Stimulated activated CD4-positive, alpha-beta T cell treated with anti-CD3 and anti-CD28 coated beads, TNF-alpha, amount 100 ng/mL, for 48 hours (primary cell): ENCODE measurements at regions not wholly inside any gene's neighbourhood (a gene's known extent, or its start where the extent isn't known, plus 50 kb on each side); places are given as distances from the start of the nearest gene placed in this dataset.

Experiments used
- DNase-seq, 3 donors: peaks; one replicate each; pipeline ENCODE4 v3.0.0-alpha.2; 2020; ENCODE audit warnings: low read depth in 3 of 3

DNA sequence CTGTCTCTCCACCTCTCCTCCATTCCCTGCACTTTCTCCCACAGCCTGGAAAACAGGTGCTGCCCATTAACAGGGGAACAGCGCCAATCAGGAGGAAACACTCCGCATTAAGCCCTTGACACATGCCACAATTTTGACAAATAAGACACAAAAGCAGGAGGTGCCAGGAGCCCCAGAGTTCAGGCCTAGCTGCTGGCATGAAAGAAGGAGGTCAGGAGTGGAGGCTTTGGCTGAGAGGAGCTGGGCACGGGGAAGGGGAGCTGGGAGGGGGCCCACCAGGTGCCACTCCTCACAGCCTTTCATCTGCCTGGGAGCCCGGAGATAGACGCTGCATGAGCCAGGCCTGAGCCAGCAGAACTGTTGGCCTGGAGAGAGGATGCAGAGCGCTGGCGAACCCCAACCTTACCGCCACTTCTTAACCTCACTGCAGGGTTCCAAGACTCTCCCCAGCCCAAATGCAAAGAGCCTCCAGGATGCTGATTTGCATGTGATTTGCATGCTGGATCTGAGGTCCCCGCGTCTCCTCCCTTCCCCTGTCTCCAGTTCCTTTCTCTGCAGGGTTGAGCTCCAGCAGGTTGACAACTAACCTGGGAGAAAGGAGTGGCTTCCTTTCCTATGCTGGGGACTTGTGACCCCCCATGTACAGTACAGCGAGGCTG, 139.8 kb upstream of the SDK2 start:
- DNase-seq, result no peak

DNA sequence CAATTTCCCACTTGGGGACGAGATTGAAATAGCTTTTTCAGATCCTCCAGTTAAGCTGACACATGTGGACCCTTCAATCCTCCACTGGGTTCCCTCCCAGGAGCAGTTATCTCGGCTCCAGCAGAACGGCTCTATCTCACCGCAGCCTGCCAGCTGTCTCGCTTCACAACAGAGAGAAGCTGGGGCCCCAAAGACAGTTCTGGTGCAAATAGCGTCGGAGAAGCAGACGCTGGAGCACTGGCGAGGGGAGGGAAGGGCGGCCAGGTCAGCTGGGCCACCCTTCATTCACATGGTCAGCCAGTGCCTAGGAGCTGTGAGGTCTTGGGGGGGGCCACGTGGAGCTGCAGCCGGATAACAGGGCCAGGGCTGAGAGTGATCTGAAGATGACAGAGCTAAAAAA, 141.3 kb upstream of the SDK2 start:
- DNase-seq, result no peak

DNA sequence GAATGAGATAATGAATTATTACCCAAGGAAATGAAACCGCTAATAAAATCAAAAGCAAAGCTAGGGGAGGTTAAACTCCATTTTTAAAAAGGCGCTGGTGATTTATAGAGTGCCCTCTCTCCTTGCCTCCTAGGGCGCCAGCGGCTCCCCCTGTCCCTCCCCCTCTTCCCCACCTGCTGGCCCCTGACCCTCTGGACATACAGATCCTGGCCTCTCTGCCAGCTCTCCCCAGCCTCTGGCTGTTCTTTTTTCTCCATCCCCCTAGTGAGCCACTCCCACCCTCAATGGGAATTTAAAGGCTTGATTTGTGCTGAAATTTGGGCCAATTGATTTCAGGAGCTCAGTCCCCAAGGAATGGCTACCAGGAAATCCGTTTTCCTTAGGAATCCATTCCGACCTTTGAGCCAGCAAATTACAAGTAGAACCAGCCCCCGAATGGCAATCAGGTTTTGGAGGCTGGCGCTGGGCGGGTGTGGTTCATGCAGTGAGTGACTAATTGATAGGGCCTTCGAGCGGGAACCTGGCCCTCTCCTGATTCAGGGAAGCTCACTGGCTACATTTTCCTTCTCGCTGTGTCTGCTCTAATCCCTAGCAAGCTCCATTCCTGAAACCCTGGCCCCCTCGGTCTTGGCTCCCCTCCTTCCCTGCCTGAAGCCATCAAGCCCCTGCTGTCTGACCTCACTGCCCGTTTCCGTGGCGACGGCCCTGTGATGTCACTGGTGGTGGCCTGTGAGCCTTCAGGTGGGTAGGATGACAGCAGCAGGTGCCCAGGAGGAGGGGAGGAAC, 141.9 kb upstream of the SDK2 start:
- no peak for DNase-seq

DNA sequence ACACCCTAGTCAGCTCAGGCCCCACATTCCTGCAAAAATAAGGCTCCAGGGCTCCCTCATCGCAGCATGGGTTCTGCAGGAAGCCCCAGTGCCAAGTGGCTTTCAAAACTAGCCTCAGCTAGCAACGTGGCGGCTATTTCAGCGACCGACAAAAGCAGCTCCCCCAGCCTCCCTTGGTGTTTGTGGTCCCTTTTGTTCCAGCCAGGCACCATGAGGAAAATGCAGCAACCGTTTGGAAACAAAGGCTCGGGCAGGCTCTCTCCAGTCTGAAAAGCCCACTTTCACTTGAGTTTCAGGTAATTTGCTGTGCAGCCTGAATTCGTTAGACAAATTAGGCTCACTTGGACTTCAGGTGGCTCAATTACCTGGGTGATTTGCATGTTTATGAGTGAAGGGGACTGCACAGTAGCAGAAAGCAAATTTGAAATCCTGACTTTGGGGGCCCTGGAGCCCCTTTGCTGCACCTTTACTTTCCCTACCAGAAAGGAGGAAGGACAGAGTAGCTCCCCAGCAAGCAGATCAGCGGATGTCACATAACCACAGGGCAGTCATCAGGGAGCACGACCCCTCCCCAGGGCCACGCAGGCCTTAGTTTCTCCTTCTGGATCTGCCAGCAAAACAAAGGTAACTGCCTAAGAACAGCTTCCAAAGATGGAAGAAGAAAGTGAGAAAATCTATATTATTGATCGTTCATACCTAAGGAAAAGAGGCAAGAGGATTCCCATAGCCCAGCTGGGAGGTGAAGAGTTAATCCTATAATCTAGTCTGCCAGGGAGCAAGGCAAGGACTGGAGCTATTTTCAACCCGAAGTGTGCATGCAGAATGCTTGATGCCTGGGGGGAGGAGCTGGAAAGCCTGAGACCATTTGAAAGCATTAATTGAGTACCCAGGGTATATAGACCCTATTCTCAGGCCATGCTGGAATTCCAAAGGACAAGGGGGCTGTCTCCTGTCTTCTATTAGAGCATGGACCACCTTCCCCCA, 143.1 kb upstream of the SDK2 start:
- no peak for DNase-seq

DNA sequence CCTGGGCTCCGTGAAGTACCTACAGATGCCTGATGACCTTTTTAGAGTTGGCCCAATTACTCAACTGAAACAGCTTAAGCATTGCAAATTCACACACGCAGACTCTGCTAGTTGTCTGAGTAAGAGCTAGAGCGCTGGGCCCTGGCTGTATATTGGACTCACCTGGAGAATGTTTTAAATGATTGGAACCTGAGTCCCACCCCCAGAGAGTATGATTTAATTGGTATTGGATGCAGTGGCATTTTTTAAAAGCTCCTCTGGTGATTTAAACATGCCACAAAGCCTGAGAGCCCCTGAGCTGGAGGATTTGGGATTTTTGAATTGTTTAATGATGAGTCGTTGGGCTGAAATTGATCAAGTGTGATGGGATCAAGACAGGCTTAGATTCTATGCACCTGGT, 143.9 kb upstream of the SDK2 start:
- DNase-seq, result no peak

DNA sequence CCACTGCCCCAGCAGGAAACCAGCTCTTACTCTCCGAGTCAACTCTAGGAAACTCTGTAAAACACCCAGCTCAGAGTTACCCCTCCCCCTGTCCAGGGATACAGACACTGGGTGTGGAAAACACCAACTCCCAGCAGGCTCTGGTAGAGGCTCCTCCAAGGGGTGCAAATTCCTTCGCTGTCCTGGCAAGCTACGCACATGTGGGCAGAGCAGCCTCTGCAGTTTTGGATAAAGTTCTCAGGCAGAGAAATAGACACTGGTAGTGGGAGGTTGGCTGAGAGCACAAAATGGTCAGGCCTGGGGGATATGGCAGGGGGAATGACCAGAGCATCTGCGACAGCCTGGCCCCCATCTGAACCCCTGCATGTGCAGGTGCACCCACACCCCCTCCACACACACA, 146.9 kb upstream of the SDK2 start:
- no peak for DNase-seq

DNA sequence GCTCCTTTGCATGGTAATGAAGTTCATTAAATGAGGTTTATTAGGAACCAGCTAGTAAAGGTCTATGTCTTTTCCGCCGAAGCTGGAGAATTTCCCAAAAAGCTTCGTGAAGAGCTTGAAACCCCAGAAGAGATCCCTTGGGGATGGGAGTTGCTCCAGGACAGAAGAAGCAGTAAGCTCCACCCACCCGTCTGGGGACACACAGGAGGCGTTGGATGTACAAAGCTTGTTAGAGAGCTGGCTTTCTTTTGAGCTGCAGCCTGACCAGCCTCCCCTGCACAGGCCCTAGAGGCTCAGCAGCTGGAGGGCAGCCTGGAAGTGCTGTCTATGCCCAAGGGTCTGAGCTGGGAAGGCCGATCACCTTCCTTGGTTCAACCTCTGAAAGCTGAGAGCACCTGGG, 147.4 kb upstream of the SDK2 start:
- no peak for DNase-seq

DNA sequence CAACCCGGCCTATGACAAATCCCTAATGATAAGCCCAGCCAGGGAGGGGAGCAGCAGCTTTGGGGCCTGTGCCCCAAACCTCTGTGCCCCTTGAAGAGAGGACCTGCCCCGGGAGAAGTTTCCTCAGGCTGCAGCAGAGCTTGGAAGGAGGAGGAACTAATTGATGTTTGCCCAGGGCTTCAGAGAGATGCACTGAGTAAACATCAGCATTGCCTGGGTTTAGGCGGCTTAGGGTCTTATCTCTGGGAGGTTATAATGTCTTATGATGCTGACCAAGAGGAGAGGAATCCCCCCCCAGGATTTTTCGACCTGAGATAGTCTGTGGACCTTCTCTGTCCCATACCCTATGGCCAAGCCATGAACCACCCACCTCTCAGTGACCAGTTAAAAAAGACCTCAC, 148.7 kb upstream of the SDK2 start:
- DNase-seq, result no peak

DNA sequence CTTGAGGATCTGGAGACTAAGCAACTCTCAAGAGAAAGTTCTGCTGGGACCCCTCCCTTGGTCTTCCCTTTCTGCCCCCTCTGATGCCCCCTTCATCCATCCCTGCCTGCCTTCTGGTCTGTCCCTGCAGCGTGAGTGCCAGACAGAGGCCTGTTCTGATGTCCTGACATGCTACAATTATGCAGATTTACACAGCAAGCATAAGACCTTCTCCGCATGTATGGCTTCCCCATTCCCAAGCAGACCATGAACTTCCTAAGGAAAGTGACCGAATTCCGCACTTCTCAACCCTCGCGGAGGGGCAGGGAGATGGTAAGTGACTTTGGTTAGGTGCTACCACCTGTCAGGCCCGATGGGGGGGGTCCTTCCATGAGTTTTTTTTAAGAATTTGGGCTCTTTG, 150.1 kb upstream of the SDK2 start:
- no peak for DNase-seq

DNA sequence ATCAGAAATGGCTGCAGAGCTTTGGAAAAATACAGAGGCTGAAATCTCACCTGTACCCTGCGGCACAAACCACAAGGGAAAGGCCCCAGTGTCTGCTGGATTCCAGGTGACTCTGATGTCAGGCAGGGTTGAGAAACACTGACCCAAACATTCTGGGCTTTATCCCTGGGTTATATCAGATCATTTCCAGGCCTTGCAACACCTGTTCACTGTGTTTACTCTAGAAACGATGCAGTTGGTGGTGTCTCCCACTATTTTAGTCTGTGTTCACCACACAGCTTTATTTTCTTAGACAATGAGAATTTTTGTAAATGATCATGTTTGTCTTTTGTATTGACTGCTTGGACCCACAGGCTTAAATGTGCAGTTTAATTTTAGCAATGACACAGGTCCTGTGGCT, 151.5 kb upstream of the SDK2 start:
- no peak for DNase-seq

DNA sequence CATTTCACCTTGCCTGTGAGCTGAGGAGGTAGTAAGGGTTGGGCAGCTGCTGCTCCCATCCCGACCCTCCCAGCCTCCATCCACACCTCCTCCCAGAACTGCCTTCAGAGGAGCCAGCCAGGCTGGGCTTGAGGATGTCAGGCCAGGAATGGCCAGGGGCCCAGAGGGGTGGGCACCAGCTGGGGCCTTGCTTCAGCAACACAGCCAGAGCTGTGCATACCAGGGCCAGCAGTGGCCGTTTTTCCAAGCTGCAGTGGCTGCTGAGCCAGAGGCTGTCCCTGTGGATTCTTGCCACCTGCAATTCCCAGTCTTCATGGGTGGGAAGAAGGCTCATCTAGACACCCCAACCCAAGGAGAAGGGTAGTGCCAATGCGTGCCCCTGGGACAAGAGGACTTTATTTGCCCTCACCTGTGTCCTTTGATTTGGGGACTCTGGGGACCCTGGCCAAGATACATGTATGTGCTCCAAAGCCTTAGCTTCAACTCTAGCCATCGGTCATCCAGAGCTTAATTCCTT, 153.4 kb upstream of the SDK2 start:
- no peak for DNase-seq

DNA sequence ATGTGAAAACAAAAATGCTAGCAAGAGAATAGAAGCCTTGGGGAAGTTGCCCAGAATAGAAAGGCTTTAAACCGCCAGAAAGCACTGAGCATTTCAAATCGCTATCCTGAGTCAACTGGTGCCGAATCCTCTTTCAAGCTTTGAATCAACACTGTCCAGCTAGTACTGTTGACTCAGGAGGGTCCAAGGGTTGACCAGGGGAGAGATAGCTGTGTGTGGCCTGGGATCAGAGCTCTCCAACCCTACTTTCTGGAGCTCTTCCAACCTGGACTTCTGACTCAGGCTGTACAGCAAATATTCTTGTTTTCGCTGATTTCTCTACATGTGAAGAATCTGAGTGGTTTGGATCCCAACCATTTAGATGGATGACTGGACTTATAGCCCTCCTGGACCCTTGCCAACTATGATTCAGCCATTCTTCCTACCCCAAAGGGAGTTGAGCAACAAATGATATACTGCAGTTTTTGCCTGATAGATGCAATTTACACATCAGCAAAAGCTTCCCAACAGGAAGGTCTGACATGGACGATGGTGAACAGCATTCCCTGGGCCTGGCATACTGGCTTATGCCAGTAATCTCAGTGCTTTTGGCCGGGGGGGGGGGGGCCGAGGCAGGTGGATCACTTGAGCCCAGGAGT, 154.0 kb upstream of the SDK2 start:
- no peak for DNase-seq

DNA sequence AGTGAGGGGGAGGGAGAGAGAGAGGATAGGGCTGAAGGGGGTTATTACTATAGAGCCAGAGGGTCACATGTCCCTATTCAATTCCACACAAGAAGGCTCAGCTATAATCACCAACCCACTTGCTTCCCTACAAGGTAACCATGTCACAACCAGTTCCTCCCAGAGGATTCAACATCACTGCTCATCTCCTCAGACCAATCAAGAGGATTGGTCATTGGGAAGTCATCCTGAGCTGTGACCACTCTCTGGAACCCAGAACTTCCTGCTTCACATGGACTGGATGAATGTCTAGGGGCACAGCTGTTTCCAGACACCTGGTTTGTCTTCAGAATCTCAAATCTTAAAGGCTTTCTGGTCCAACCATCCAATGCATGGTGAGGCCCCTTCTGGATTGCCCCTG, 154.9 kb upstream of the SDK2 start:
- DNase-seq, result no peak

DNA sequence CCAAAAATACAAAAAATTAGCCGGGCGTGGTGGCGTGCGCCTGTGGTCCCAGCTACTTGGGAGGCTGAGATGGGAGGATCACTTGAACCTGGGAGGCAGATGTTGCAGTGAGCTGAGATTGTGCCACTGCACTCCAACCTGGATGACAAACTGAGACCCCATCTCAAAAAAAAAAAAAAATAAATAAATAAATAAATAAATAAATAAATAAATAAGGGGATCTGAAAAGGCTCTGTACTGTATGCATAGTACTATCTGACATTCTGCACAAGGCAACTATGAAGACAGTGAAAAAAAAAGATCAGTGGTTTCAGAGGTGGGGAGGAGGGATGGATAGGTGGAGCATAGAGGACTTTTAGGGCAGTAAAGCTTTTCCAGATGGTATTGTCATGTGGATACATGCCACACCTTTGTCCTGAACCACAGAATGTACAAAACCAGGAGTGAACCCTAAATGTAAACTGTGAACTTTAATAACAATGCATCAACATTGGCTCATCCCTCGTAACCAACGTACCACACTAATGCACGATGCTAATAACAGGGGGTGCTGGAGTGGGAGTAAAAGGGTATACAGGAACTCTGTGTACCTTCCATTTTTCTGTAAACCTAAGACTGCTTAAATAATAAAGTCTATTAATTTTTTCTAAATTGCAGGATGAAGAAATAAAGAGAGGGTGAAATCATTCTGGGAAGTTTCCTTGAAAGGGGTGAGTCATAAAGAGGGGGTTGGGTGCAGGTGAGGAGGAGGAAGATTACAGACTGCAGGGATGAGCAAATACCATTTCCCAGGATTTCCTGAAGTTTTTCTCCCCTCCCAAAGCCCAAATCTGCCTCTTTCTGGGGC, 155.8 kb upstream of the SDK2 start:
- DNase-seq, result no peak

DNA sequence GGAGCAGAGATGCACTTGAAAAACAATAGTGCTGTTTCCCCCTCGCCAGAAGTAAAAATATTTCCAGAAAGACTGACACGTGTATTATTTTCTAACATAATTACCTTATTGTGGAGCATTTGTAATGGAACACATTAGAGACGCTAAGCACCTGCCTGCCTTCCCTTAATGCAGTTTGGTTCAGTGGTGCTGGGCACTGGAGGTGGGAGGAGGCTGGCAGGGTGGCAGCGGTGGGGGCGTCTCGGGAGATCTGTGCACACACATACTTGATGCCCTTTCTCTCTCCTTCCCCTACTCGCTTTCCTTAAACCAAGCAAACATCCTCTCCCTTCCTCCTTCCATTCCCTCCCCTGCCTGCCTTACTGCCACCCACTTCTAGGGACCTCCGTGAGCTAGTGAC, 156.6 kb upstream of the SDK2 start:
- DNase-seq, result no peak

DNA sequence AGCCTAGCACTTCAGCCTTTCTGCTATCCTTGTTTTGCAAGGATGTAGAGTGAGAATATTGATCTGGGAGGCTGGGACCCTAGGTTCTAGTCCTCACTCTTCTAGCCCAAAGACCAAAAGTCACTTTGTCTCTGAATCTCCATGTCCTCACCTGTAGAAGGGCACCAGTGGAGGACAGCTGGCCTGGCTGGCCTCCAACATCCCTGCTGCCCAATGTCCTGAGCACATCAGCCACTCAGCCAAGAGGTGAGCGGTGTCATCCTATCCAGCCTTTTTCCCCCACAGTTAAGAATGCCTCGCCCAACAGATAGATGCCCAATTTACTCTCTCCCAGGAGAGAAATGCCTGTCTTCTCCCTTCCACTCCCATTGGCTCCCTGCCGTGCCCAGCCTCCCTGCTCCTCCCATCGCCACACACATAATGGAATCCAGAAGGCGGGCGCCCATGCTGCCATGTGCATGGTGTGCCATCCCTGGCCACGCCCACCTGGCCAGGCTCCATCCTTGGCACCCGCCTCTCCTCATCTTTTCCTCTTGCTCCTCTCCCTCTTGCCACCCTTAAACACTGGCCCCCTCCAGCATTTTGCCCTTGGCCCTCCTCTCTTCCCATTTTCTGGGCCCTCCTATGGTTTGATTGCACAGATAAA, 157.3 kb upstream of the SDK2 start:
- DNase-seq, result no peak

DNA sequence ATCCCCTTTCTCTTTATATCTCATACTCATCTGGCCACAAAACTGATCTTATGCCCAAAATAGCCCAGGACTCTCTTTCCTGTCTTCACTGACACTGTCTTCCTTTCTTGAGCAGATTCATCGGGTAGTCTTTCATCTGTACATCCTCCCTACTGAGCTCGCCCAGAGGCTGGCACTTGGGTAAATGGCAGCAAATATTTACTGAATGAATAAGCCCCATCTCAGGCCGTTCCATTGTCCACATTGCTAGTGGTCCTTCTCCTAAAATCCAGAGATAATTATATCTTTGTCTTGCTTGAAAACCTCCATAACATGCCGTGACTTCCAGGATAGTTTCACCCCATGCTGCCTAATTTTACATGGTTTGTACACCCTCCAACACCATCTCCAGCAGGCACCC, 158.1 kb upstream of the SDK2 start:
- no peak for DNase-seq

DNA sequence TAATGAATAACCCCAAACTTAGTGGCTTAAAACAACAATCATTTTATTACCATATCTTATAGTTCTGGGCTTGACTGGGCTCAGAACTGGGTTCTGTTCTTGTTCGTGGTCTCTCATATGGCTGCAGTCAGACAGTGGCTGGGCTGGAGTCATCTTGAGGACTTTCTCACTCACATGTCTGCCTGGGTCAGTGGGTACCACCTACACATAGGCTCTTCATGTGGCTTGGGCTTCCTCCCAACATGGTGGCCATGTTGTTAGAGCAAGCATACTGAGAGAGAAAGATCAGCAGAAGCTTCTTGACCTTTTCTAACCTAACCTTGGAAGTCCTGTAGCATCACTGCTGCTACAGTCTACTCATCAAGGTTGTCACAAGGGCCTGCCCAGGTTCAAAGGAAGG, 158.6 kb upstream of the SDK2 start:
- DNase-seq, result no peak

DNA sequence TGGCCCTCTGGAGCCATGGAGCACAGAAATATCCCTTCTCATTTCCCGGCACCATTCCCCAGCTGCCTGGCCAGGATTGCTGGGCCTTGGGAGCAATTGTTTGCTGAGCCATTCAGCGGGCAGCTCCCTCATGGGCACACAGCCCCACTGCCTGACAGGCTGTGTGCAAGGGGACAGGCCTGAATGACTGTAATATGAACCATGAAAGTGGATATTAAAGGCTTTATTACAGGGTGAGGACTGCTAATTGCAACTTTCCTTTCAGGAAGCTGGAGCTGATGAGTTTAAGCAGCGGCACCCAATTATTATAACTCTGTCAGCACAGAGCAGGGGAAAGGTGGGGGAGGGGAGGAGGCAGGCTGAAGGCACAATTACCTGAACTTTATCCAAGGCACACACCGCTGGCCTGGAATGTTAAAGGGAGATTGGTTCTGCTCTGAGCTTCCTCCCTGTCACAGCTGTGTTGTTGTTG, 159.8 kb upstream of the SDK2 start:
- no peak for DNase-seq

DNA sequence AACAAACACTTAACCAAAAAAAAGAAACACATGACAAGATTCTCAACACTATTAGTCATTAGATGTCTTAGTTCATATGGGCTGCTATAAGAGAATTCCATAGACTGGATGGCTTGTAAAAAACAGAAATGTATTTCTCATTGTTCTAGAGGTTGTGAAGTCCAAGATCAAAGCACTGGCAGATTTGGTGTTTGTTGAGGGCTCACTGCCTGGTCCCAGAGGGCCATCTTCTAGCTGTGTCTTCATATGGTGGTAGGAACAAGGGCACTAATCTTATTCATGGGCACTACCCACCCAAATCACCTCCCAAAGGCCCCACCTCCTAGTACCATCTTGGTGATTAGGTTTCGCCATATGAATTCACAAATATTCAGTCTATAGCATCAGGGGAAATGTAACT, 162.5 kb upstream of the SDK2 start:
- no peak for DNase-seq
